IMR-90 (cell line): ENCODE measurements at regions not wholly inside any gene's neighbourhood (a gene's known extent, or its start where the extent isn't known, plus 50 kb on each side); places are given as distances from the start of the nearest gene placed in this dataset.

Experiments
- ATAC-seq: fragments of 200-7000 bp; cut with Tn5 transposase; 2 replicates; pipeline ENCODE4 v1.9.1; 2020; ENCODE audit warnings: low read depth, mild to moderate bottlenecking, moderate library complexity
- BruUV-seq: library from RNA; stranded (reverse); fragments of 400-500 nt; replicated peaks from 2 replicates; lab custom pipeline; 2021; lab: Mats Ljungman, UMichigan
- CTCF ChIA-PET: fragments of 300-600 bp; formaldehyde crosslinking; extraction: SDS; loops from one replicate; lab custom pipeline; 2021; ENCODE audit warnings: antibody characterized with exemption; lab: Yijun Ruan, JAX
- POLR2A ChIA-PET: fragments of 300-600 bp; sonication (Branson Sonifier 250); formaldehyde crosslinking; loops from one replicate; lab custom pipeline; 2022; ENCODE audit warnings: antibody characterized with exemption; ENCODE audit not compliant: unreplicated experiment; lab: Charles Lee
- DNase-seq: peaks from one replicate; pipeline ENCODE4 v3.0.0; 2013
- H2AFZ ChIP-seq: replicated peaks from 2 replicates; pipeline ENCODE3; 2013; ENCODE audit warnings: low read length, mild to moderate bottlenecking; ENCODE audit not compliant: poor library complexity
- H2AK5ac ChIP-seq: 2 replicates; pipeline ENCODE4 v1.6.1; 2013; ENCODE audit warnings: low read depth, low read length, inconsistent platforms
- H2AK9ac ChIP-seq: replicated peaks from 2 replicates; pipeline ENCODE3; 2013; ENCODE audit warnings: mild to moderate bottlenecking, low read depth, low read length, moderate library complexity; ENCODE audit not compliant: poor library complexity
- H2BK120ac ChIP-seq: 2 replicates; pipeline ENCODE4 v1.6.1; 2013; ENCODE audit warnings: low read depth, low read length, inconsistent platforms
- H2BK15ac ChIP-seq: 3 replicates; pipeline ENCODE4 v1.6.1; 2013; ENCODE audit warnings: low read depth, low read length, inconsistent platforms
- H2BK20ac ChIP-seq: 2 replicates; pipeline ENCODE4 v1.6.1; 2013; ENCODE audit warnings: low read depth, mild to moderate bottlenecking, inconsistent platforms, low read length, moderate library complexity
- H2BK5ac ChIP-seq: 2 replicates; pipeline ENCODE4 v1.6.1; 2013; ENCODE audit warnings: mild to moderate bottlenecking, low read depth, low read length, inconsistent platforms; ENCODE audit not compliant: poor library complexity, severe bottlenecking
- H3K14ac ChIP-seq: replicated peaks from 2 replicates; pipeline ENCODE4 v1.6.1; 2013; ENCODE audit warnings: low read depth, low read length, inconsistent platforms
- H3K18ac ChIP-seq: 2 replicates; pipeline ENCODE4 v1.6.1; 2013; ENCODE audit warnings: low read depth, low read length, control low read depth
- H3K23ac ChIP-seq: 2 replicates; pipeline ENCODE4 v1.6.1; 2013; ENCODE audit warnings: low read depth, low read length, inconsistent platforms
- H3K27ac ChIP-seq: 2 replicates; pipeline ENCODE4 v1.5.1; 2013; ENCODE audit warnings: mild to moderate bottlenecking, control low read depth, low read length; ENCODE audit not compliant: insufficient read depth
- H3K27me3 ChIP-seq: 2 replicates; pipeline ENCODE4 v1.6.1; 2013; ENCODE audit warnings: low read length; ENCODE audit not compliant: control insufficient read depth, insufficient read depth
- H3K36me3 ChIP-seq: 2 replicates; pipeline ENCODE4 v1.6.1; 2013; ENCODE audit warnings: low read length, mixed read lengths; ENCODE audit not compliant: control insufficient read depth, insufficient read depth
- H3K4ac ChIP-seq: 2 replicates; pipeline ENCODE4 v1.6.1; 2013; ENCODE audit warnings: low read depth, low read length, inconsistent platforms
- H3K4me1 ChIP-seq: 2 replicates; pipeline ENCODE4 v1.6.1; 2013; ENCODE audit warnings: low read length, mixed read lengths; ENCODE audit not compliant: control insufficient read depth, insufficient read depth
- H3K4me2 ChIP-seq: 2 replicates; pipeline ENCODE4 v1.6.1; 2013; ENCODE audit warnings: low read depth, mild to moderate bottlenecking, control low read depth, low read length, moderate library complexity
- H3K4me3 ChIP-seq: 2 replicates; pipeline ENCODE4 v1.5.1; 2013; ENCODE audit warnings: low read depth, mild to moderate bottlenecking, control low read depth, low read length, moderate library complexity; ENCODE audit not compliant: insufficient read depth
- H3K56ac ChIP-seq: 2 replicates; pipeline ENCODE4 v1.6.1; 2013; ENCODE audit warnings: low read length, inconsistent platforms; ENCODE audit not compliant: insufficient read depth; ENCODE audit errors: extremely low read depth
- H3K79me1 ChIP-seq, 2 experiments: 2 replicates each; pipeline ENCODE4 v1.6.1; 2013; ENCODE audit warnings: low read length in 2 of 2, inconsistent platforms in 1 of 2, low read depth in 1 of 2
- H3K9ac ChIP-seq: 2 replicates; pipeline ENCODE4 v1.6.1; 2013; ENCODE audit warnings: low read depth, low read length, control low read depth
- H3K9me1 ChIP-seq: 2 replicates; pipeline ENCODE4 v1.6.1; 2013; ENCODE audit warnings: low read length, inconsistent platforms; ENCODE audit not compliant: insufficient read depth
- H3K9me3 ChIP-seq: 2 replicates; pipeline ENCODE4 v1.6.1; 2013; ENCODE audit warnings: low read length; ENCODE audit not compliant: control insufficient read depth, insufficient read depth
- H4K20me1 ChIP-seq: 2 replicates; pipeline ENCODE4 v1.6.1; 2013; ENCODE audit warnings: low read length, inconsistent platforms; ENCODE audit not compliant: insufficient read depth
- H4K5ac ChIP-seq: 2 replicates; pipeline ENCODE4 v1.6.1; 2013; ENCODE audit warnings: mild to moderate bottlenecking, low read depth, low read length, control low read depth
- H4K8ac ChIP-seq, 2 experiments: 2 replicates each; pipeline ENCODE4 v1.6.1; 2013; ENCODE audit warnings: low read depth in 2 of 2, low read length in 2 of 2, control low read depth in 1 of 2, inconsistent platforms in 1 of 2
- H4K91ac ChIP-seq: 2 replicates; pipeline ENCODE4 v1.6.1; 2013; ENCODE audit warnings: low read depth, low read length, inconsistent platforms; ENCODE audit not compliant: insufficient read depth
- MAFK ChIP-seq: IDR thresholded peaks from 2 replicates; pipeline ENCODE4 v1.6.1; 2012; ENCODE audit warnings: low read depth, low read length, improper control_type of control experiment
- RAD21 ChIP-seq: IDR thresholded peaks from 2 replicates; pipeline ENCODE4 v1.6.1; 2012; ENCODE audit warnings: low read length, improper control_type of control experiment
- RFX5 ChIP-seq: IDR thresholded peaks from 2 replicates; pipeline ENCODE4 v1.8.0; 2012; ENCODE audit warnings: low read depth, mild to moderate bottlenecking, low read length, moderate library complexity
- SMC3 ChIP-seq: fragments of 150-350 bp; IDR thresholded peaks from 2 replicates; pipeline ENCODE4 v1.6.1; 2016; ENCODE audit warnings: low read depth, mild to moderate bottlenecking, antibody characterized with exemption, low read length, moderate library complexity
- WGBS, 2 experiments: methylation state at CpG; one replicate each; pipeline versions ENCODE4 v1.1.5 to v1.1.7; 2013; ENCODE audit warnings: missing lambda C conversion rate in 2 of 2; ENCODE audit not compliant: insufficient read length in 1 of 2; ENCODE audit errors: extremely low coverage in 2 of 2; 5-methylcytosine and 5-hydroxymethylcytosine counted together
- dilution Hi-C: fragments of 300-500 bp; cut with HindIII; formaldehyde crosslinking; loops from one replicate; pipeline ENCODE4 v1.14.3; 2018; ENCODE audit warnings: low sequenced_read_pairs; ENCODE audit not compliant: unreplicated experiment
- in situ Hi-C: fragments of 300-500 bp; cut with MboI; formaldehyde crosslinking; loops from 3 replicates; pipeline ENCODE4 v1.14.3; 2019; ENCODE audit warnings: low sequenced_read_pairs, inconsistent platforms, mixed read lengths
- intact Hi-C: fragments of 100-400 bp; cut with micrococcal nuclease; formaldehyde crosslinking; loops from 2 replicates; pipeline ENCODE4 v1.10.0; 2022
- TF ChIP-seq, protein P1 (sequence below): fragments of 150-350 bp; IDR thresholded peaks from 2 replicates; pipeline ENCODE4 v1.6.1; 2017; ENCODE audit warnings: mild to moderate bottlenecking, antibody characterized with exemption, low read length, low read depth

DNA sequence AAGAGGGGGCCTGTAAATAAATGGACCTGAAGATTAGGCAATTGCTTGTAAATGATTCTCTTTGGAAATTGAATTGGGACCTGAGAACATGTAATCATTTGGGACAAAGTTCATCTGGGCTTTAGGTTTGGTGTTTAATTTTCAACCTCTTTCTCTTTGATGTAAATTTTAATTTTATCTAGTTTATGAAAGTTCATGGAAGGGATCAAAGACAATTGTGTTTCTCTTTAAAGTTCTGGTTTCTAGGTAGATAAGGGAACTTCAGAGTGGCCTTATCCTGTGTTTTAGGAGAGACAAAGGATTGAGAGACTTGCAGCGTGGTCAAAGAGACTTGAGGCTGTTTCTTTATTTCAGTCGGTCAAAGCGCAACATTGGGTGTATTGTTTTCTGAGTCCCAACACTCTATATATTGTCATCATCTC is 1108.3 kb downstream of the TBL1XR1 start:
- no peak overlapping the region for H2BK15ac ChIP-seq
- H3K9ac ChIP-seq: no peak overlapping the region
- H3K27me3 ChIP-seq: no peaks in the 10 kb centered on the region
- no peak overlapping the region for H2BK120ac ChIP-seq
- H3K9me1 ChIP-seq: no peaks in the 10 kb centered on the region
- no peak overlapping the region for H2BK20ac ChIP-seq
- no peak overlapping the region for H2BK5ac ChIP-seq
- intact Hi-C loops: no loop called here
- H2AFZ ChIP-seq: no peak overlapping the region
- BruUV-seq: no TSS peak
- H3K14ac ChIP-seq: no peak overlapping the region
- H4K91ac ChIP-seq: no peak overlapping the region
- no CpG with 5 or more reads among the region's 3 CpGs for WGBS, 2 experiments
- H3K36me3 ChIP-seq: no peaks in the 10 kb centered on the region
- dilution Hi-C loops: no loop called here
- no peak overlapping the region for H3K4ac ChIP-seq
- no peak overlapping the region for H2AK5ac ChIP-seq
- ChIA-PET POLR2A (no interaction called here), CTCF (no interaction called here)
- in situ Hi-C loops: no loop called here
- TF ChIP-seq, protein P1, sequence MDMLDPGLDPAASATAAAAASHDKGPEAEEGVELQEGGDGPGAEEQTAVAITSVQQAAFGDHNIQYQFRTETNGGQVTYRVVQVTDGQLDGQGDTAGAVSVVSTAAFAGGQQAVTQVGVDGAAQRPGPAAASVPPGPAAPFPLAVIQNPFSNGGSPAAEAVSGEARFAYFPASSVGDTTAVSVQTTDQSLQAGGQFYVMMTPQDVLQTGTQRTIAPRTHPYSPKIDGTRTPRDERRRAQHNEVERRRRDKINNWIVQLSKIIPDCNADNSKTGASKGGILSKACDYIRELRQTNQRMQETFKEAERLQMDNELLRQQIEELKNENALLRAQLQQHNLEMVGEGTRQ: no peak
- TF ChIP-seq RFX5: no peak
- TF ChIP-seq SMC3: no peak
- no peak for TF ChIP-seq MAFK
- TF ChIP-seq RAD21: no peak
- no peak overlapping the region for H3K4me3 ChIP-seq
- DNase-seq: no peak
- no peaks in the 10 kb centered on the region for H4K20me1 ChIP-seq
- no peak for ATAC-seq
- no peak overlapping the region for H2AK9ac ChIP-seq
- no peak overlapping the region for H3K18ac ChIP-seq
- no peaks in the 10 kb centered on the region for H3K4me1 ChIP-seq
- no peaks in the 10 kb centered on the region for H3K79me1 ChIP-seq
- no peak overlapping the region for H4K5ac ChIP-seq
- H3K9me3 ChIP-seq: no peaks in the 10 kb centered on the region
- H4K8ac ChIP-seq: no peak overlapping the region
- H3K56ac ChIP-seq: no peak overlapping the region
- H3K4me2 ChIP-seq: no peak overlapping the region
- H3K27ac ChIP-seq: no peak overlapping the region
- H3K23ac ChIP-seq: no peak overlapping the region
